GM18505 (cell line): ENCODE measurements at regions not wholly inside any gene's neighbourhood (a gene's known extent, or its start where the extent isn't known, plus 50 kb on each side); places are given as distances from the start of the nearest gene placed in this dataset.

Experiments
- ATAC-seq: cut with Tn5 transposase; IDR thresholded peaks from one replicate; pipeline ENCODE4 v1.9.1; 2021; ENCODE audit not compliant: unreplicated experiment
- POLR2A ChIP-seq: IDR thresholded peaks from 4 replicates; pipeline ENCODE4 v1.6.1; 2011; ENCODE audit warnings: borderline replicate concordance; ENCODE audit not compliant: insufficient read depth, insufficient read length; ENCODE audit errors: extremely low read depth

DNA sequence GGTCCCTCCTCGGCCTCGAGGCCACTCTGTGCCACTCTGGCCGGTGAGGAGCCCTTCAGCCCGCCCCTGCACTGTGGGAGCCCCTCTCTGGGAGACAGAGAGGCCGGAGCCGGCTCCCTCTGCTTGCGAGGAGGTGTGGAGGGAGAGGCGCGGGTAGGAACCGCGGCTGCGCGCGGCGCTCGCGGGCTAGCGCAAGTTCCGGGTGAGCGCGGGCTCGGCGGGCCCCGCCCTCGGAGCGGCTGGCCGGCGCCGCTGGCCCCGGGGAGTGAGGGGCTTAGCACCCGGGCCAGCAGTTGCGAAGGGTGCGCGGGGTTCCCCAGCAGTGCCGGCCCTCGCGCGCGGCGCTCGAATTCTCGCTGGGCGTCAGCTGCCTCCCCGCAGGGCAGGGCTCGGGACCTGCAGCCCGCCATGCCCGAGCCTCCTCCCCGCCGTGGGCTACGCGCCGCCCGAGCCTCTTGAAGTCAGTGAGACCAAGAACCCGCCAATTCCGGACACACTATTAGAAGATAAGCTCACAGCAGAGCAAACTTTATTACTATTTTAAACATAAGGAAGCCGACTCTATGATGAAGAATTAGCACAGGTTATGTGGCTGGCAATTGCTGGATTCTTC lies 825.8 kb upstream of the FANCL start:
- no peak for TF ChIP-seq POLR2A
- ATAC-seq = no peak

DNA sequence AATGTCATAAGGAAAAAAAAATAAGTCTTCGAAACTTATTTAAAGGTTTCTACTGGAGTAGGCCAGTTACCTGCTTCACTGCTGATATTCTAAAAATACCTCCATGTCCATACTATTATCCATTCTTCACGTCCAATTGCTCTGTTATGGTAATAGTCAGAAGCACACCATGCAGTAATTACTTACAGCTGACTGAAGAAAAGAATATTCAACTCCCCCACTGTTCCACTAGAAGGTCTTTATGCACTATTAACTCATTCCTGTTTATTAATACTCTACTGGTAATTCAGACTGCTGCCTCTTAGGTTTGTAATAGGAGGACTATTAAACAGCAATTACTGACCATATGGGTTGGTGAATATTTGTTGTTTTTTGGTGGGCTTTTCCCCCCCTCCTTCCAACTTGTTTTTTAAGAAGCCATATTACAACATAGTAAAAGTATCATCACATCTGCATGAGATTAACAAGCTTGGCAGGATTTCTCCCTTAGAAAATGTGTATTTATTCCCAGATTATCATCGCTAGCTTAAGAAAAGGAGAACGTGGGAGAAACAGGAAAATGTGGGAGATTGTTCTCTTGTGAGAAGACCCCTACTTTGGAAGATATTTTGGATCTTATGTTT lies 806.4 kb upstream of the FANCL start:
- ATAC-seq = no peak
- no peak for TF ChIP-seq POLR2A

DNA sequence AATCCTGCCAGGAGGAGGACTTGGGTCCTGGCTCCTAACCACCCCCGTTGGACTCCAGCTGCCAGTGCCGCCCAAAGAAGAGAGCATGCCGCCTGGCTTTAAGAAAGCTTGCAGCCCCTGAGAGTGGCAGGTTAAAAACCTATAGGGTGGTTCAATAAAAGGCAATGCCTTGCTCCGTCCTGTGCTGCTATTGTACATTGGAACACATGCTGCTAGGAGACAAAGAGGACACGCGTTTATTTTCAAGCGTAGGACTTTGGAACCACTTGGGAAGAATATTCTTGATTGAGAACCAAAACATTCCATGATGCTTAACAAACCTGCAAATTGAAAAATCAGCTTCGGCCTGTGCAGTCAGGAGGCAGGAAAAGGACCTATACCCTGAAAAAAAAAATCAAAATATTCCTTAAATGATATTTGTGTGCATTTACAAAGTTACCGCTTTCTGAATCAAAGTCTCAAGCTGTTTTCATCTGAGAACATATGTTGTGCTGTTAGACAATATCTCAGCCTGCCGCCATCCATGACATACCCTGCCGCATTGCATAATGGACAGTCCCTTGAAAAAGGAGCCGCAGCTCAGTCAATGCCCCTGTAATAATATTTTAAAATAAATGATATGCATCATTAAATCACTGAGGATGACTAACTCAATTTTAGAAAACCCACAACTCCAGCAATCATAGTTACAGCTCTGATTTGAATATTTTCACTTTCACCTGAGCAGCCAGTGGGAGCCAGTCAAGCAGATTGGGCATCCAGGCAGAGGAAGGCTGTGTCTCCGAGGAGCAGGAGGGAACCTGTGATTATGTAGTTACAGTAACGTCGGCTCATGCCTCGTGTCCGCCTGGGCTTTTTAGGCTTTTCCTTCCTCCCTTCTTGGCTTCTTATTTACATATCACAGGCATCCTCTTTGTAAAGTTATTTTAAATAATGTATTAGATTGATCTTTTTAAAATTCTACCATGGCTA lies 805.6 kb upstream of the FANCL start:
- no peak for ATAC-seq
- TF ChIP-seq POLR2A = no peak

DNA sequence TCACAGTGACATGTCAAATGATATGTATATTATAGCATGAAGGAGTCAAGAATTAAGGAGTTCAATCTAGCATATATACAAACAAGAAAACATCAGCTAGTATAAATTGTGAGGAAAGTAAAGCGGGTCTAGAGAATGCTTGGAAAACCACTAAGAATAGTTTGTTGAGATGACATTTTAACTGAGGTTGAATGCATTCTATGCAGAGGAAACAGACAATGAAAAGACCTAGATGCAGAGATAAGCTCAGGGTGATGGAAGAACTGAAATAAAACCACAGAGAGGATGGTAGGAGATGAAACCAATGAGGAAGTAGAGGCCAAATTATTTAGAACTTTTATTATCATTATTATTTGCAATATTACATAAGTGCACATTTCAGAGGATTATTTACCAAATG lies 803.6 kb upstream of the FANCL start:
- no peak for TF ChIP-seq POLR2A
- ATAC-seq = no peak

DNA sequence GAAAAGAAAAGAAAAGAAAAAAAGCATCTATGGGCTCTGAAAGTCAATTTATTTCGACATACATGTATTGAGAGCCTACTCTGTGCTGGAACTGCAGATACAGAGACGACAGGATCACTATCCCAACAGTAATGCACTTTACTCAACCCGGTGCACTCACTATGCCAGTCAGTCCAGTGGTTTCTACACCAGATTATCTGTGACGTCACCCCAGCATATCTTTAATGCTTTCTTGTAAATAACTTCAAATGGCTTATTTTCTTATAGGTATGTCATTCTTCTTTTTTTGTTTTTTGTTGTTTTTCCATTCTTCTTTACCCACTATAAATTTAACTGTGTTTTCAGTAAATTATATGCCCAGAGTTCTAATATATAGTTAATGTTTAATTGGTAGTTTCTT lies 800.0 kb upstream of the FANCL start:
- no peak for ATAC-seq
- TF ChIP-seq POLR2A = no peak

DNA sequence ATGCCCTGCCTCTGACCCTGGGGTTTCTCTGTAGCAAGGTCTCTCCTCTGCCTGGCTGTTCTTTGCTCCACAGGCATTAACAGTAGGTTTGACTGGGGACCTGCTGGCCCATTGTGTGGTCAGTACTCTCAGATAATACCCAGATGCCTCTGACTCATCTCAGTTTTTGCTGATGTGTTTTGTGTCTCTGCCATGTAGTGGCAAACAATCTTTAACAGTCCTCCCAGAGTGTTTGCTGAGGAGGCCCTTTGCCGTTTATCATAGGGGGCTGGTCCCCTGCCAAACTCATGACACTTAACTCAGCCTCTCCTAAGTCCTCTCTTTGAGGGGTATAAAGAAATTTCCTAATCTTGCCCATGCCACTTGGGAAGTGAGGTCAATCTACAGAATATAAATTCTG lies 793.7 kb upstream of the FANCL start:
- TF ChIP-seq POLR2A = no peak
- ATAC-seq = no peak

DNA sequence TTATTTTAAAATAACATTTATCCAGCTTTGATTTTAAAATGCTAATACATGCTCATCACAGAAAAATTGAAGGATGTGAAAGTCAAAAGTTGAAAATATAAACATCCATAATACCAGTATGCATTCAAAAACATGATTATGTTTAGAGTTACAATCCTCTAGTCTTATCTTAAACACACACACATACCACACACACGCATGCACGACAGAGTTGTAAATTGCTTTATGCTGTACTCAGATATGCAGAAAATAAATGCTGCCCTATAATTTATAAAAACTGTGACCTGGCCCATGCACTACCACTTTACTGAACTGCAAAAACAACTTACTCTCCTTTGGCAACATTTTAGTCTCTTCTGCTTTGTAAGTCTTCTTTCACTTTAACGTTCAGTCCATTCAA lies 793.0 kb upstream of the FANCL start:
- no peak for ATAC-seq
- TF ChIP-seq POLR2A = no peak

DNA sequence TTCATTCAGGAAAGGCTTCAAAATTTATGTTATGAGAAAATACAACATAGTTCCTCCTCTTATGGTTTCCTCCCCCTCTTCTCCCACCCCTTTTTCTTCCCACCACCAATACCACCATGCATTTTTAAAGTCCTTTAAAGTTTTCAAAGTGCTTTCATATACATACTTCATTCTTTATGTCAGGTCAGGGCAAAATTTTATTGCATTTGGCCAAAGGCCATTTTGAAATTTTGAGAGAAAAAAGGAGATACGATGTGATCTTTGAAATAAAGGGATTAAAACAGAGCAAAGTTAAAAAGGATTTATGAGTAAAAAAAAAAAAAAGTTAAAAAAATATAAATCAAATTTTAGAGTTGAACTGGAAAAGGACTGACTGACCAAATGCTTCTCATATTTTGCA lies 792.5 kb upstream of the FANCL start:
- TF ChIP-seq POLR2A = no peak
- ATAC-seq = no peak

DNA sequence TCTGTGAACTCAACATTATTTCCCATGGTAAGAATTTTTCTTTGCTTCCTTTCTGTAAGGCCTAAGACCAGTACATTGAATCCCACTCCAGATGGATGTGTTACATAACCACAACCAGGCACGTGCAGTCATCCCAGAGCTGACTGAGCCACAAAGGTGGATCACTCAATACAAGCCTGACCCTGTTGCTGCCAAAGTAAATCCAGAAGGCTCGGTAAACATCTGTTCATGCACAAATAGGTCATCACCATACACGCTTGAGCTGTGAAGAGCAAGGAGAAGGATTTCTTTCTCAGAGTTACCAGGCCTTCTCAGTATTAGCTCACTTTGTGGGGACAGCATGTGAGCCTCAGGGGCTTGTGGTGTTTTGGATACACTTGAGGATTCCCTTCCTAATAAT lies 791.4 kb upstream of the FANCL start:
- no peak for ATAC-seq
- no peak for TF ChIP-seq POLR2A

DNA sequence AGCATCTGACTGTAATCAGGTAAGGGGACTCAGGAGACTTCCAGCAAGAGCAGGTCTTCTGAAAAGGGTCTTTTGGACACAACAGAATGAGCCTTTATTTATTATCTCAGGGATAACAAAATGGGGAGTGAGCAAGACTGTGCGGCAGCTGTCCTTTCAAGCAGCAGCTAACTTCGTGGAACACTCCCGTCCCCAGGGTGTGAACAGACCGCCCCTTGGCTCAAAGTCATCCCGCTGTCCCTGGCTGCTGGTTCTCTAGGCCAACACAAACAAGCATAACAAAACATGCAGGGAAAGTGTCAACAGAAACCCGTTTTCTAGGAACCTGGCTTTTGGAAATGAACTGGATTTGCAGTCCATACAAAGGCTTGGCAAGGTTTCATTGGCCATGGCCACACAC lies 787.9 kb upstream of the FANCL start:
- ATAC-seq = no peak
- no peak for TF ChIP-seq POLR2A

DNA sequence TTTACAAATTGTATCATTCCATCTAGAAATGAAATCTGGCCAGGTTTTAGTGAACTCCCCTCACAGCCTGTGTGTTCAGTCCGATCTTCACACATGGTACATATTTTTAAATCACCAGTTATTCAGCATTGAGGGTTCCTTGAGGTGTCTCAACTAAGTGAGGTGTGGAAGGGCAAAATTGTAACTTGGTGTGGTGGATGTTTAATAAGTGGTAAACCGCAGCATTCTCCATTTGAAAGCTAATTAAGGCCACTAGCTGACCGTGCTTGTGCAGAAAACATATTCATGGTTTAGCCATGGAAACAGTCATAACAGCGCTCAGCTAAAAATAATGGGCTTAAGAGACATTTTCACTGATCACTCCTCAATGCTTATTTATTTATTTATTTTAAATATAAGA lies 786.2 kb upstream of the FANCL start:
- TF ChIP-seq POLR2A = no peak
- ATAC-seq = no peak

DNA sequence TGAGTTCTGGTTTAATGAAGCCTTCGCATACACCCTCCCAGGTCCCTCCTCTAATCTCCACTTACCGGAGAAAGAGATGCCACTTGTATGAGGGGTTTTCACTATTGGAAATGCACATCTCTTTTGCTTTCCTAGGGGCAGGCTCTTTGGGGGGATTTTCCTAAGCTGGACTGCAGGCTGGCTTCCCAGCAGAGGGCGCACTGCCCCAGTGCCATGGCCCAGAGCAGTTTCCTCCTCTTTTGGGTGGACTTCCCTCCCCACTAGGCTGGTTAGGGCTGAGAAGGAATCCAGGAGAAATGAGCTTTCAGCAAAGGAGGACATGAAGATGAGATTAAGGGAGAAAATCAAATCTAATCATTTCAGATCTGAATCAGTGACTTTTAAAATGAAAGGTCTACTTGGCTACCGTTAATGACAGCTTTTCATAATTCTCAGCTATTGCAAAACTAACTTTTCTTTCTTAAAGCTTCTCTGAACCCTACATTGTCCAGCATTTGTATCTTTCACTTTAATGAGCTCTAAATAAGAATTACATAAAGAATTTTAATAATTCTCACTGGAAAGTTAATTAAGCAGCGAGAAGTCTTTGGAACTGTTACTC lies 784.1 kb upstream of the FANCL start:
- no peak for ATAC-seq
- no peak for TF ChIP-seq POLR2A

DNA sequence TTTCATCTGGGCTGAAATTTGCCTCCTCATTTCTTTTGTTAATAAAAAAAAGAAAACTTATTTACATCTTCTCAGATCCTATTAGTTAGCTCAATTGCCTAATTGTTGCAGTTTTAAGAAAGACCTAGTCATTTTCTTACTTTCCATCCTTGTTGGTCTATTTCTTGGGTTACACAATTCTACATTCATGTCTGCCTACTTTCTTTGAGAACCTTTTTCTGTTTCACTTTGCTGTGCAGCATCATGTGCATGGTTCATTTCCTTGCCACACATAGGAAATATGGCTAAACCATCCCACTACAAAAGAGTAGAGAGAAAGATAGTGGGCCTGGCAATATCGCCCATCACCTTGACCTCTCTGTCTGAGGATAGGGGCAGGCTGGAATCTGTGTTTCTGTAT lies 780.7 kb upstream of the FANCL start:
- TF ChIP-seq POLR2A = no peak
- ATAC-seq = no peak
